ENCODE measurements at regions not wholly inside any gene's neighbourhood (a gene's known extent, or its start where the extent isn't known, plus 50 kb on each side); places are given as distances from the start of the nearest gene placed in this dataset.

- TF ChIP-seq CTCF (IDR thresholded peaks at IDR 0.05) (no peak), POLR2A (IDR thresholded peaks at IDR 0.05) (no peak)
These were observed 149.8 kb downstream of the EFNB1 start for GRCh38 chrX:68978655-68979054.

Data from testis (tissue), 2 donors.